Esophagus squamous epithelium (tissue), 4 donors: ENCODE measurements at regions not wholly inside any gene's neighbourhood (a gene's known extent, or its start where the extent isn't known, plus 50 kb on each side); places are given as distances from the start of the nearest gene placed in this dataset.

Experiments used
- POLR2A ChIP-seq, 4 donors: fragments of 450-650 bp; IDR thresholded peaks; one replicate each; pipeline ENCODE4 v1.6.1; 2017; ENCODE audit warnings: antibody characterized with exemption in 4 of 4, mild to moderate bottlenecking in 4 of 4, moderate library complexity in 3 of 4
- TF ChIP-seq, protein P1 (sequence below), 6 experiments: fragments of 450-650 bp in 4 of 6; fragments of 200-600 bp in 2 of 6; sonication (generic) in 2 of 6; IDR thresholded peaks; one replicate each; pipeline ENCODE4 v1.5.1; 2016 to 2019; ENCODE audit warnings: antibody characterized with exemption in 6 of 6, mild to moderate bottlenecking in 4 of 6, moderate library complexity in 4 of 6

DNA sequence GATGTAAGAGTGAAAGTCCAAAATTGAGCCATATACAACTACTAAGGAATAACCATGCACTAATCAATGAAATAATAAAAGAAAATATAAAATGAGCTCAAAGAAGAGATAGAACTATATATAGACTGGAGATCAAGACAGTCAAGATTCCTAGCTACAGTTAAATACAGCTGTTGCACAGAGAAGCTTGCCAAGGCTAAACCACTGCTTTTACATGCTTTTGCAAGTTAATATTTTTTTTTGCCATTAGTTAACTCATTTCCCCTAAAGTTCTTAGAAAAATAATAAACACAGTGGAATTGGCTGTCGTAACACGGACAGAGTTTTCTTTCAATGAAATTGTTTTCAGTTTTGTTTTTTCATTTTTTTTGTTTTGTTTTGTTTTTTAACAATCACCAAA is 123.0 kb downstream of the VGLL3 start:
- TF ChIP-seq, protein P1, sequence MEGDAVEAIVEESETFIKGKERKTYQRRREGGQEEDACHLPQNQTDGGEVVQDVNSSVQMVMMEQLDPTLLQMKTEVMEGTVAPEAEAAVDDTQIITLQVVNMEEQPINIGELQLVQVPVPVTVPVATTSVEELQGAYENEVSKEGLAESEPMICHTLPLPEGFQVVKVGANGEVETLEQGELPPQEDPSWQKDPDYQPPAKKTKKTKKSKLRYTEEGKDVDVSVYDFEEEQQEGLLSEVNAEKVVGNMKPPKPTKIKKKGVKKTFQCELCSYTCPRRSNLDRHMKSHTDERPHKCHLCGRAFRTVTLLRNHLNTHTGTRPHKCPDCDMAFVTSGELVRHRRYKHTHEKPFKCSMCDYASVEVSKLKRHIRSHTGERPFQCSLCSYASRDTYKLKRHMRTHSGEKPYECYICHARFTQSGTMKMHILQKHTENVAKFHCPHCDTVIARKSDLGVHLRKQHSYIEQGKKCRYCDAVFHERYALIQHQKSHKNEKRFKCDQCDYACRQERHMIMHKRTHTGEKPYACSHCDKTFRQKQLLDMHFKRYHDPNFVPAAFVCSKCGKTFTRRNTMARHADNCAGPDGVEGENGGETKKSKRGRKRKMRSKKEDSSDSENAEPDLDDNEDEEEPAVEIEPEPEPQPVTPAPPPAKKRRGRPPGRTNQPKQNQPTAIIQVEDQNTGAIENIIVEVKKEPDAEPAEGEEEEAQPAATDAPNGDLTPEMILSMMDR (IDR thresholded peaks at IDR 0.05): no peak
- no peak for TF ChIP-seq POLR2A (IDR thresholded peaks at IDR 0.05)
